MV-4-11 (cell line): ENCODE measurements at regions not wholly inside any gene's neighbourhood (a gene's known extent, or its start where the extent isn't known, plus 50 kb on each side); places are given as distances from the start of the nearest gene placed in this dataset.

Source experiments
- DNase-seq: peaks from one replicate; lab custom pipeline; 2025; lab: John Stamatoyannopoulos, UW

DNA sequence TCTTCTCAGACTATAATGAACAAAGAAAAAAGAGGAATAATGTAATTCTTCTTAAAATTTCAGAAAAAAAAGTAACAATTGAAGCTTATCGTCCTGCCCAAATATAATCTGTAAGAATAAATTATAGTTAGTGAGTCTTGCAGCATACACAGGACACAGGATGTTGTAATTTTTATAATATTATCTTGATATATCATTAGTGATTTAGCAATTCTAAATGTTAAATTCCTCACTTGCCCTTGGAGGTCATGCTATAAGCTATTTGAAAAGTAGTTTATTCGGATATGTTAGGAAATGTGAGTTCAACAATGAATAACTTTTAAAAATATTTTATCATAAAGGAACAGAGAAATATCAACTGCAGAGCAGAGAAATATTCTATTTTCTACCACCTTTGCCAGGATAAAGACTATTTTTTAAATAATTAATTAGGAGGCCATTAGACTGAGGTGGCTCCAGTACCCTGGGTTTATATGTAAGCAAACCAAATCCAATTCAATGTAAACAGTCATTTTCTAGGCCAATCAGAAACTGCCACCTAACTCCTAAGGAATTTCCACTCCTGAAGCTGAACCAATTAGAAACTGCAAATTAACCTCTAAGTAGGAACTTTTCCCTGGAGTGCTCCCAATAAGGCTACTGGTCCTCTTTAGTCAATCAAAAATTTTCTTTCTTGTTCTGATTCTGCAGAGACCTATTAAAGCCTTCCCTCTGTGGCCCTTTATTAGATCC lies 1109.3 kb downstream of the ROBO2 start:
- DNase-seq, result no peak

GRCh38 chr3:78153973-78154372 lies 1114.1 kb downstream of the ROBO2 start:
- DNase-seq, result no peak

GRCh38 chr3:78154521-78155186 lies 1114.8 kb downstream of the ROBO2 start:
- DNase-seq, result no peak

DNA sequence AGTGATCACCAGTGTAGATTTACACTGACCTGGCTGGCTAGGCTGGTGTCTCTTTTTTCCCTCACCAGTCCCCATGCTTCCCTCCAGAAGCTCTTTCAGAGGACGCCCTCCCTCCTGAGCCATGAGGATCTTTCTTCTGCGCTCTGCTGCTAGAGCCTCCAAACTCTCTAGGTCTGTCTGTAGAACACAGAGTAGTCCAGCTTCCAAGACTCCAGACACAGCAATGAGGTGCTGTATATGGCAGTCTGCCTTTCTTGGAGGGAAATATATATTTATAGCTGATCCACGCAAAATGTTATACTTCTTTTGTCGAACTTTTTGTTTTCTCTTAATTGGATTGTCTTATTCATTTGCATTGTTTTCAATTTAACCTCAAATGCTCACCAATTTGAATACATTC lies 1121.8 kb downstream of the ROBO2 start:
- no peak for DNase-seq

GRCh38 chr3:78163379-78163778 lies 1123.5 kb downstream of the ROBO2 start:
- no peak for DNase-seq

DNA sequence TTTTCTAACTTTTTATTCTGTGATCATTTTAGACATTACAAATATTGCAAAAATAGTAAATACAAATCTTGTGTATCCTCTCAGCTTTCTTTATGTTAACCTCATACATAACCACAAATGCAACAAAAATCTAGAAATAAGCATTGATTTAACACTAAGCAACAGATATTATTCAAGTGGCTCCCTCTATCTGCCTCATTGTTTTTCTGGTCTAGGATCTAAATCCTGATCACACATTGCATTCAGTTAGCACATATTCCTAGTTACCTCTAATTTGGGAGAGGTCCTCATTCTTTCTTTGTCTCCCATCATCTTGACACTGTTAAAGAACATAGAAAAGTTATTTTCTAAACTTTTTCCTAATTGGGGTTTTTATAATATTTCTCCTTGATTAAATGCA lies 1126.0 kb downstream of the ROBO2 start:
- no peak for DNase-seq

DNA sequence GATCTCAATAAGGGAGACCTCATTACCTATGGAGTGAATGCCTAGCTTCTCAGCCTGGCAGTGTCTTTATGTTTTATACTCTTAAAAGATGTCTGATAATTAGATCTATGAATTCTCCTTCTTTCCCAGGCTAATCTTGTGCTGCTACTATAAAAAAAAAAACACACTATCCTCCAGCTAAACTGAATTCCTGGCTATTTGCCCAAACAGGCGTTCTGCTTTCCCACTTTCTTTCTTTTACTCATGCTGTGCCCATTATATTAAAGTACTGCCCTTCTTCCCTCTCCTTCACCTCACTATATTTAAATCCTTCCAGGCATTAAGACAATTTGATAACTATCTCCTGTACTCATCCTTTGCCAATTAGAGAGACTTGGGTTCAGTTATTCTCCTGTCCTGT lies 1134.9 kb downstream of the ROBO2 start:
- DNase-seq, result no peak

GRCh38 chr3:78176869-78177268 lies 1137.0 kb downstream of the ROBO2 start:
- DNase-seq, result no peak

DNA sequence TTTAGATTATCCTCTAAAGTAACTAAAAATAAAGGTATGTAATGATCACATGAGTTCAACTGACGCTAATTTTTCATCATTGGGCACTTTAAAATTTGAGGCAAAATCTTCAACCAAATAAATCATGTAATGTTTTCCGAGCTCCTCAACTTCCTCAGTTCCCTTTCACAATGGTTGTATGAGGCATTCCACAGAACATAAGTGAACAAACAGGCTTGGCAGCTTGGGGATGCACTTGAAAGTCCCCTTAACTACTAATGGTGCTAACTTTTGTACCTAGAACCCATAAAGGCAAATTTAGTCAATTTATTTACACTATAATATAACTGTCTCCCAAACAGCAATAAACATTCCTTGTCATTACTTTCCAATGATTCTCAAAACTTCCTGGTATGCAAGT lies 1137.9 kb downstream of the ROBO2 start:
- DNase-seq, result no peak

GRCh38 chr3:78178209-78178608 lies 1138.3 kb downstream of the ROBO2 start:
- DNase-seq, result no peak

- no peak for DNase-seq
Measured at GRCh38 chr3:78178740-78179363, 1139.0 kb downstream of the ROBO2 start.

- no peak for DNase-seq
Measured at GRCh38 chr3:78183906-78184599, 1144.2 kb downstream of the ROBO2 start.

- no peak for DNase-seq
Measured at GRCh38 chr3:78186404-78186803, 1146.5 kb downstream of the ROBO2 start.

GRCh38 chr3:78201091-78201490 lies 1161.2 kb downstream of the ROBO2 start:
- DNase-seq, result no peak

- no peak for DNase-seq
Measured at GRCh38 chr3:78204977-78205376, 1165.1 kb downstream of the ROBO2 start.

DNA sequence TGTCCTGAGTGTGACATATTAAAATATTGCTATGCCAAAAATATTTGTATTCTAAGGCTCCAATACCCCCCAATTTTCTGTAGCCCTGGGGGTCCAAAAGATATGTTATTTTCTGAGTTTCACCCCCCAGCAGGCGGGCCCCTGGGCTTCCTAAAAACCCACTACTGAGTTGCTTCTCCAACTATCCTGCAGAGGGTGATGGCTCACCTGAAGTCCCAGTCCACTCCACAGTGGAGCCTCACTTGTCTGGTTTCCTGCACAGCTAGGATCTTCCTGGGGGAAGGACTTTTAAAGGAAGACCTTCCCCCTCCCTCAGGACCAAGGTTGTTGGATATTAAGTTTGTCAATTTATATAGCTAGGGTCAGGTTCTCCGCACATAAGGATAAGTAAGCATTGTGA lies 1181.4 kb downstream of the ROBO2 start:
- no peak for DNase-seq

GRCh38 chr3:78221796-78222195 lies 1181.9 kb downstream of the ROBO2 start:
- DNase-seq, result no peak

DNA sequence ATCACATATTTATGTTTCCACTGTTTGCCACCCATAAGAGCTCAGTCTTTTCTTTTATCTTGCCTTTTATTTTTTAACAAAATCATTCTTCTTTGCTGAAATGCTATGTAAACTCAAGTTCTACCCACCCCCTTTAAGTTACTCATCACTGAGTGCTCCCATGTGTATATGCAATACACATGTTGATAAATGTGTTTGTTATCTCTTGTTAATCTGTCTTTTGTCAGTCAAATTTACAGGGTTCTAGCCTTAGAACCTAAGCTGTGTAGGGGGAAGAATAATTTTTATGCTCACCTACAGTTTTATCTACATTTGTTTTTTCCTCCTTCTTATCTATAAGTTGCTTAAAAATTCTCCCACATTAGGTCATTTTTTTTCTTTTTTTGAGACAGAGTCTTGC lies 1195.9 kb downstream of the ROBO2 start:
- DNase-seq, result no peak

- no peak for DNase-seq
Measured at GRCh38 chr3:78238811-78239210, 1198.9 kb downstream of the ROBO2 start.

DNA sequence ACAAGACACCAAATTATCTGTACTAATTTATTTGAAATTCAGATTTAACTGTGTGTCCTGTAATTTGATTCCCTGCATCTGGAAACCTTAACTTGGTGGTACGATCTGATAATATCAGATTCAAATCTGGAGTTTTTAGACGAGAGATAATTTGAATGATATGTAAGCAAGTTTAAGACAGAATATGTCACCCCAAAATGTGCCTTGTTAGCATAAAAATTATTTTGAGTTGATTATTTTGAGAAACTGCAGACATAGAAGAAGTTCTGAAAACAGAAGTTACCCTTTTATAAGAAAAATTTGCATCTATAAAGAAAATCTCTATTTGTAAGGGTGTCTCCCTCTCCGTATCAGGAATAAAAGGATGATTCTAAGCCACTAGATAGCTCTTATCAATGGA lies 1202.8 kb downstream of the ROBO2 start:
- DNase-seq, result no peak

- DNase-seq, result no peak
Measured at GRCh38 chr3:78244136-78244535, 1204.2 kb downstream of the ROBO2 start.

DNA sequence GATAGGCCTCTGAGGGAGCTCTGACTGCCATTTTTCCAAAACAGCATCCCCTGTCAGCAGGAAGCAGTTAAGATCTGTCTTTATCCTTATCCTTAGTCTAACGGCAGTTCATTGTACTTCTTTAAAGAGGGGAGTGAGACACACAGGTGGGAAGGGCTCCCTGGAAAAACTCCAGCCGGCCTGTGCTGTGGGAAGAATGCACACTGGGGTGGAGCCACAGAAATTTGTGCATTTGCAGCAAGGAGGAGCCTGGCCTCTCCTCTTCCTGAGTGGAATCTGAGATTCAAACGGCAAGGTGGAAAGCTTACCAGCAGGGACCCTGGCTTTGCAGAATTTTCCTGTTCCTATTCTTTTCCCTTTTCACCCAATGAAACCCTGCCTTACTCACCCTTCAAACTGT lies 1209.4 kb downstream of the ROBO2 start:
- DNase-seq, result no peak

- DNase-seq, result no peak
Measured at GRCh38 chr3:78253860-78254259, 1214.0 kb downstream of the ROBO2 start.
